ENCODE measurements at regions not wholly inside any gene's neighbourhood (a gene's known extent, or its start where the extent isn't known, plus 50 kb on each side); places are given as distances from the start of the nearest gene placed in this dataset.

DNA sequence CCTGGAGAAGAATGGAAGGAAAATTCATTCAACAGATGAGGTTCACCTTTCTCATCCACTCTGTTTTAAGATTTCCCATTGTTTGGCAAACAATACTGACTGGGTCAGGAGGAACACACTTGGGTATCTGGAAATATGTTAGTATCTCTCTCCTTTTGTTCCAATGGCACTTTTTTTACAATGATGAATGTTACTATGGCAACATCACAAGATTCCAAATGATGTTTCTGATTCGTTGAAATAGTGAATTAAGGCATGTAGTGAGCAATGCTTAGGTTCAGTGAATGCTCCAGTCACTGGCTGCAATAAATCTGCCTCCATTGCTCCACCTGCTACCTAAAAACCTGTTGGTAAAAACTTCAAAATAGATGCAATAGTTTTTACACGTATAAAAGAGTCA, 392.8 kb downstream of the DNAH5 start:
- Histone ChIP-seq H4K20me1 (ENCODE audit: control insufficient read depth, insufficient read depth, insufficient read length) (no peaks in the 10 kb centered on the region), H2BK12ac (ENCODE audit: insufficient read length, low read depth, low read length) (no peak overlapping the region), H3K4me2 (ENCODE audit: insufficient read depth, insufficient read length, low read length) (no peak overlapping the region), H4K5ac (ENCODE audit: insufficient read length, low read depth, low read length) (no peak overlapping the region), H3K14ac (ENCODE audit: insufficient read depth, low read length) (no peak overlapping the region), H2BK20ac (ENCODE audit: low read depth, low read length, poor library complexity, severe bottlenecking) (no peak overlapping the region), H3K23me2 (ENCODE audit: insufficient read length, low read depth, low read length, poor library complexity, severe bottlenecking) (no peaks in the 10 kb centered on the region), H3K79me2 (ENCODE audit: insufficient read depth, low read length) (no peaks in the 10 kb centered on the region), H2BK15ac (ENCODE audit: low read depth, low read length) (no peak overlapping the region), H2BK120ac (ENCODE audit: low read depth, low read length, poor library complexity, severe bottlenecking) (no peak overlapping the region), H3K23ac (ENCODE audit: insufficient read length, low read depth, low read length) (no peak overlapping the region), H4K91ac (ENCODE audit: insufficient read length, low read depth, low read length) (no peak overlapping the region), H3K9ac (ENCODE audit: extremely low read depth, insufficient read length, low read length) (no peak overlapping the region), H3K4me1 (ENCODE audit: insufficient read depth, low read length) (no peaks in the 10 kb centered on the region), H3T11ph (ENCODE audit: low read length) (no peak overlapping the region), H3K79me1 (ENCODE audit: insufficient read depth, low read depth, low read length, poor library complexity, severe bottlenecking) (no peaks in the 10 kb centered on the region), H3K56ac (ENCODE audit: insufficient read length, low read depth, low read length) (no peak overlapping the region), H3K4ac (ENCODE audit: low read depth, low read length) (no peak overlapping the region), H4K8ac (replicated peaks; ENCODE audit: insufficient read length, low read depth, low read length) (no peak overlapping the region), H3K27ac (ENCODE audit: insufficient read length, low read depth, low read length) (no peak overlapping the region), H3K18ac (ENCODE audit: insufficient read length, low read depth, low read length) (no peak overlapping the region), H3K27me3 (ENCODE audit: insufficient read depth, low read length) (no peaks in the 10 kb centered on the region), H3K9me3 (ENCODE audit: control insufficient read depth, low read depth, low read length) (no peaks in the 10 kb centered on the region), H2AFZ (ENCODE audit: low read length) (no peak overlapping the region), H2BK5ac (ENCODE audit: insufficient read length, low read length) (no peak overlapping the region), H2AK5ac (ENCODE audit: insufficient read length, low read length) (no peak overlapping the region)
- H3K27ac Mint-ChIP-seq, result no peak overlapping the region
- no peak overlapping the region for H3K4me3 Mint-ChIP-seq
- no CpG with 5 or more reads among the region's 2 CpGs for WGBS (ENCODE audit: extremely low coverage, insufficient read length, low lambda C conversion rate)
- no peaks in the 10 kb centered on the region for H3K4me1 Mint-ChIP-seq
- TF ChIP-seq, protein P1, sequence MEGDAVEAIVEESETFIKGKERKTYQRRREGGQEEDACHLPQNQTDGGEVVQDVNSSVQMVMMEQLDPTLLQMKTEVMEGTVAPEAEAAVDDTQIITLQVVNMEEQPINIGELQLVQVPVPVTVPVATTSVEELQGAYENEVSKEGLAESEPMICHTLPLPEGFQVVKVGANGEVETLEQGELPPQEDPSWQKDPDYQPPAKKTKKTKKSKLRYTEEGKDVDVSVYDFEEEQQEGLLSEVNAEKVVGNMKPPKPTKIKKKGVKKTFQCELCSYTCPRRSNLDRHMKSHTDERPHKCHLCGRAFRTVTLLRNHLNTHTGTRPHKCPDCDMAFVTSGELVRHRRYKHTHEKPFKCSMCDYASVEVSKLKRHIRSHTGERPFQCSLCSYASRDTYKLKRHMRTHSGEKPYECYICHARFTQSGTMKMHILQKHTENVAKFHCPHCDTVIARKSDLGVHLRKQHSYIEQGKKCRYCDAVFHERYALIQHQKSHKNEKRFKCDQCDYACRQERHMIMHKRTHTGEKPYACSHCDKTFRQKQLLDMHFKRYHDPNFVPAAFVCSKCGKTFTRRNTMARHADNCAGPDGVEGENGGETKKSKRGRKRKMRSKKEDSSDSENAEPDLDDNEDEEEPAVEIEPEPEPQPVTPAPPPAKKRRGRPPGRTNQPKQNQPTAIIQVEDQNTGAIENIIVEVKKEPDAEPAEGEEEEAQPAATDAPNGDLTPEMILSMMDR (conservative IDR thresholded peaks at IDR 0.05), result no peak
- DNase-seq, result no peak
- no peaks in the 10 kb centered on the region; a peak in 1 of 5 replicates for H3K9me3 Mint-ChIP-seq
- peaks cover 2% of the 10 kb centered on the region; the same call in 1 of the 2 replicates for H3K27me3 Mint-ChIP-seq (ENCODE audit: low read depth)
- no peaks in the 10 kb centered on the region for H3K36me3 Mint-ChIP-seq (ENCODE audit: insufficient read depth in 1 of 3, low read depth in 3 of 3)
